Gastroesophageal sphincter (tissue), 3 donors: ENCODE measurements at regions not wholly inside any gene's neighbourhood (a gene's known extent, or its start where the extent isn't known, plus 50 kb on each side); places are given as distances from the start of the nearest gene placed in this dataset.

Experiments used
- CTCF ChIP-seq, 4 experiments: fragments of 200-600 bp in 2 of 4; fragments of 450-650 bp in 2 of 4; sonication (generic) in 1 of 4; IDR thresholded peaks; one replicate each; pipeline ENCODE4 v1.5.1; 2017 to 2019; ENCODE audit warnings: antibody characterized with exemption in 4 of 4, mild to moderate bottlenecking in 2 of 4, moderate library complexity in 2 of 4
- EP300 ChIP-seq: sonication (generic); formaldehyde crosslinking; IDR thresholded peaks from one replicate; pipeline ENCODE4 v1.6.1; 2017; ENCODE audit warnings: antibody characterized with exemption, mild to moderate bottlenecking
- POLR2A ChIP-seq, 2 donors: fragments of 450-650 bp; IDR thresholded peaks; one replicate each; pipeline ENCODE4 v1.6.1; 2017; ENCODE audit warnings: antibody characterized with exemption in 2 of 2, mild to moderate bottlenecking in 2 of 2, moderate library complexity in 1 of 2
- POLR2AphosphoS5 ChIP-seq: sonication (generic); formaldehyde crosslinking; IDR thresholded peaks from one replicate; pipeline ENCODE4 v1.6.1; 2017; ENCODE audit warnings: antibody characterized with exemption

- TF ChIP-seq POLR2AphosphoS5 = no peak
- TF ChIP-seq CTCF (IDR thresholded peaks at IDR 0.05) = no peak
- no peak for TF ChIP-seq POLR2A (IDR thresholded peaks at IDR 0.05)
- TF ChIP-seq EP300 = no peak
These were observed 338.4 kb downstream of the TMEM167A start for GRCh38 chr5:82738681-82739269.
